ENCODE measurements at regions not wholly inside any gene's neighbourhood (a gene's known extent, or its start where the extent isn't known, plus 50 kb on each side); places are given as distances from the start of the nearest gene placed in this dataset.

- Histone ChIP-seq H3K4me1 (ENCODE audit: insufficient read depth, low read length) (no peaks in the 10 kb centered on the region), H3K4me2 (ENCODE audit: low read length) (no peak overlapping the region), H3K27ac (ENCODE audit: low read depth, low read length) (no peak overlapping the region), H3K9me3 (ENCODE audit: insufficient read depth, low read depth, low read length) (peaks cover 5% of the 10 kb centered on the region), H4K20me1 (ENCODE audit: insufficient read depth, low read length) (no peaks in the 10 kb centered on the region), H2AFZ (ENCODE audit: low read depth, low read length) (no peak overlapping the region), H3K9ac (ENCODE audit: low read length) (no peak overlapping the region), H3K27me3 (ENCODE audit: insufficient read depth, low read length) (no peaks in the 10 kb centered on the region), H3K4me3 (ENCODE audit: insufficient read depth, low read depth, low read length) (no peak overlapping the region), H3K79me2 (ENCODE audit: insufficient read depth, low read length) (no peaks in the 10 kb centered on the region), H3K36me3 (ENCODE audit: insufficient read depth, low read length) (no peaks in the 10 kb centered on the region)
- Mint-ChIP-seq H3K27me3 (ENCODE audit: low read depth, unreplicated experiment) (peaks cover 15% of the 10 kb centered on the region), H3K27ac (ENCODE audit: unreplicated experiment) (no peak overlapping the region), H3K9me3 (ENCODE audit: unreplicated experiment) (no peaks in the 10 kb centered on the region), H3K4me1 (ENCODE audit: low read depth, unreplicated experiment) (no peaks in the 10 kb centered on the region), H3K4me3 (ENCODE audit: unreplicated experiment) (no peak overlapping the region), H3K36me3 (ENCODE audit: low read depth, unreplicated experiment) (no peaks in the 10 kb centered on the region)
- no peak for DNase-seq (ENCODE audit: low read depth)
- no peak for FAIRE-seq
- no peak for TF ChIP-seq CTCF (IDR thresholded peaks at IDR 0.05; ENCODE audit: insufficient read depth, low read depth, low read length)
- TF ChIP-seq EZH2 (IDR thresholded peaks at IDR 0.05; ENCODE audit: insufficient read depth, low read length): no peak
These were observed 175.7 kb downstream of the LINC00237 start for GRCh38 chr20:20930500-20930899.

GRCh38 chr20:20929341-20929740 is 176.8 kb downstream of the LINC00237 start:
- no peak overlapping the region for H3K4me3 ChIP-seq (ENCODE audit: insufficient read depth, low read depth, low read length)
- no peaks in the 10 kb centered on the region for H3K79me2 ChIP-seq (ENCODE audit: insufficient read depth, low read length)
- no peaks in the 10 kb centered on the region for H3K36me3 ChIP-seq (ENCODE audit: insufficient read depth, low read length)
- no peaks in the 10 kb centered on the region for H4K20me1 ChIP-seq (ENCODE audit: insufficient read depth, low read length)
- no peaks in the 10 kb centered on the region for H3K4me1 ChIP-seq (ENCODE audit: insufficient read depth, low read length)
- no peak overlapping the region for H3K27ac ChIP-seq (ENCODE audit: low read depth, low read length)
- H3K27me3 ChIP-seq (ENCODE audit: insufficient read depth, low read length): no peaks in the 10 kb centered on the region
- Mint-ChIP-seq H3K27me3 (ENCODE audit: low read depth, unreplicated experiment) (peaks cover 15% of the 10 kb centered on the region), H3K9me3 (ENCODE audit: unreplicated experiment) (no peaks in the 10 kb centered on the region), H3K27ac (ENCODE audit: unreplicated experiment) (no peak overlapping the region), H3K36me3 (ENCODE audit: low read depth, unreplicated experiment) (no peaks in the 10 kb centered on the region), H3K4me1 (ENCODE audit: low read depth, unreplicated experiment) (no peaks in the 10 kb centered on the region), H3K4me3 (ENCODE audit: unreplicated experiment) (no peak overlapping the region)
- FAIRE-seq (no peak), DNase-seq (ENCODE audit: low read depth) (no peak)
- H3K9ac ChIP-seq (ENCODE audit: low read length): no peak overlapping the region
- H3K4me2 ChIP-seq (ENCODE audit: low read length): no peak overlapping the region
- H2AFZ ChIP-seq (ENCODE audit: low read depth, low read length): no peak overlapping the region
- TF ChIP-seq EZH2 (IDR thresholded peaks at IDR 0.05; ENCODE audit: insufficient read depth, low read length): no peak
- no peak for TF ChIP-seq CTCF (IDR thresholded peaks at IDR 0.05; ENCODE audit: insufficient read depth, low read depth, low read length)
- H3K9me3 ChIP-seq (ENCODE audit: insufficient read depth, low read depth, low read length): peaks cover 5% of the 10 kb centered on the region

GRCh38 chr20:20926222-20926905 is 179.8 kb downstream of the LINC00237 start:
- Histone ChIP-seq H3K4me3 (ENCODE audit: insufficient read depth, low read depth, low read length) (no peak overlapping the region), H3K27ac (ENCODE audit: low read depth, low read length) (no peak overlapping the region), H3K9me3 (ENCODE audit: insufficient read depth, low read depth, low read length) (peaks cover 7% of the 10 kb centered on the region), H3K9ac (ENCODE audit: low read length) (no peak overlapping the region), H4K20me1 (ENCODE audit: insufficient read depth, low read length) (no peaks in the 10 kb centered on the region), H3K79me2 (ENCODE audit: insufficient read depth, low read length) (no peaks in the 10 kb centered on the region), H3K36me3 (ENCODE audit: insufficient read depth, low read length) (no peaks in the 10 kb centered on the region), H3K4me2 (ENCODE audit: low read length) (no peak overlapping the region), H3K27me3 (ENCODE audit: insufficient read depth, low read length) (no peaks in the 10 kb centered on the region), H2AFZ (ENCODE audit: low read depth, low read length) (no peak overlapping the region), H3K4me1 (ENCODE audit: insufficient read depth, low read length) (no peaks in the 10 kb centered on the region)
- no peak for TF ChIP-seq CTCF (IDR thresholded peaks at IDR 0.05; ENCODE audit: insufficient read depth, low read depth, low read length)
- TF ChIP-seq EZH2 (IDR thresholded peaks at IDR 0.05; ENCODE audit: insufficient read depth, low read length): no peak
- no peak for FAIRE-seq
- Mint-ChIP-seq H3K4me3 (ENCODE audit: unreplicated experiment) (no peak overlapping the region), H3K27ac (ENCODE audit: unreplicated experiment) (no peak overlapping the region), H3K4me1 (ENCODE audit: low read depth, unreplicated experiment) (no peaks in the 10 kb centered on the region), H3K27me3 (ENCODE audit: low read depth, unreplicated experiment) (peaks cover 15% of the 10 kb centered on the region), H3K36me3 (ENCODE audit: low read depth, unreplicated experiment) (no peaks in the 10 kb centered on the region), H3K9me3 (ENCODE audit: unreplicated experiment) (no peaks in the 10 kb centered on the region)
- DNase-seq (ENCODE audit: low read depth): no peak
